ENCODE measurements at regions not wholly inside any gene's neighbourhood (a gene's known extent, or its start where the extent isn't known, plus 50 kb on each side); places are given as distances from the start of the nearest gene placed in this dataset.

GRCh38 chr4:181193131-181193930, 1049.9 kb upstream of the TENM3 start:
- DNase-seq: no peak

GRCh38 chr4:181194096-181194495, 1049.1 kb upstream of the TENM3 start:
- no peak for DNase-seq

GRCh38 chr4:181200076-181200475, 1043.1 kb upstream of the TENM3 start:
- DNase-seq: no peak

- no peak for DNase-seq
Measured at GRCh38 chr4:181202240-181202639, 1041.0 kb upstream of the TENM3 start.

- no peak for DNase-seq
Measured at GRCh38 chr4:181204109-181204508, 1039.1 kb upstream of the TENM3 start.

GRCh38 chr4:181213551-181213950, 1029.7 kb upstream of the TENM3 start:
- DNase-seq: no peak

GRCh38 chr4:181216501-181216900, 1026.7 kb upstream of the TENM3 start:
- DNase-seq: no peak

GRCh38 chr4:181219783-181220416, 1023.3 kb upstream of the TENM3 start:
- no peak for DNase-seq

- DNase-seq: no peak
Measured at GRCh38 chr4:181224852-181225251, 1018.4 kb upstream of the TENM3 start.

- DNase-seq: no peak
Measured at GRCh38 chr4:181225616-181226261, 1017.5 kb upstream of the TENM3 start.

GRCh38 chr4:181234951-181235680, 1008.1 kb upstream of the TENM3 start:
- no peak for DNase-seq

- DNase-seq: no peak
Measured at GRCh38 chr4:181245326-181245725, 997.9 kb upstream of the TENM3 start.

- no peak for DNase-seq
Measured at GRCh38 chr4:181249031-181249430, 994.2 kb upstream of the TENM3 start.

GRCh38 chr4:181254771-181255170, 988.4 kb upstream of the TENM3 start:
- no peak for DNase-seq

- DNase-seq: no peak
Measured at GRCh38 chr4:181258569-181258968, 984.6 kb upstream of the TENM3 start.

- no peak for DNase-seq
Measured at GRCh38 chr4:181259081-181259709, 984.0 kb upstream of the TENM3 start.

- no peak for DNase-seq
Measured at GRCh38 chr4:181261279-181261678, 981.9 kb upstream of the TENM3 start.

- DNase-seq: no peak
Measured at GRCh38 chr4:181264893-181265292, 978.3 kb upstream of the TENM3 start.

- no peak for DNase-seq
Measured at GRCh38 chr4:181265370-181265769, 977.8 kb upstream of the TENM3 start.

- no peak for DNase-seq
Measured at GRCh38 chr4:181271116-181271640, 972.0 kb upstream of the TENM3 start.

GRCh38 chr4:181272422-181272821, 970.8 kb upstream of the TENM3 start:
- no peak for DNase-seq

- DNase-seq: no peak
Measured at GRCh38 chr4:181278941-181279340, 964.3 kb upstream of the TENM3 start.

GRCh38 chr4:181281451-181281850, 961.8 kb upstream of the TENM3 start:
- no peak for DNase-seq

Data from CD4-positive, alpha-beta T cell treated with Interleukin-4 for 1 hour (primary cell).